Osteoblast (primary cell): ENCODE measurements at regions not wholly inside any gene's neighbourhood (a gene's known extent, or its start where the extent isn't known, plus 50 kb on each side); places are given as distances from the start of the nearest gene placed in this dataset.

Experiments
- DNase-seq: peaks from one replicate; pipeline ENCODE4 v3.0.0; 2011; ENCODE audit warnings: low spot score, mixed read lengths; ENCODE audit not compliant: insufficient read length; ENCODE audit errors: missing footprints
- H2AFZ ChIP-seq: 2 replicates; pipeline ENCODE4 v1.6.0; 2011; ENCODE audit warnings: mild to moderate bottlenecking, low read length
- H3K27ac ChIP-seq: 2 replicates; pipeline ENCODE4 v1.5.1; 2011; ENCODE audit warnings: mild to moderate bottlenecking, low read depth, low read length, moderate library complexity
- H3K27me3 ChIP-seq: 2 replicates; pipeline ENCODE4 v1.6.0; 2012; ENCODE audit warnings: mild to moderate bottlenecking, control low read depth, inconsistent platforms, low read length, moderate library complexity; ENCODE audit not compliant: insufficient read depth
- H3K36me3 ChIP-seq: 2 replicates; pipeline ENCODE4 v1.5.1; 2011; ENCODE audit warnings: mild to moderate bottlenecking, low read length, control low read depth, moderate library complexity; ENCODE audit not compliant: insufficient read depth
- H3K4me1 ChIP-seq: 2 replicates; pipeline ENCODE4 v1.5.1; 2011; ENCODE audit warnings: mild to moderate bottlenecking, low read length, control low read depth, moderate library complexity; ENCODE audit not compliant: insufficient read depth
- H3K4me2 ChIP-seq: 2 replicates; pipeline ENCODE4 v1.6.0; 2011; ENCODE audit warnings: mild to moderate bottlenecking, low read length; ENCODE audit not compliant: insufficient read depth
- H3K4me3 ChIP-seq: fragments of 200-600 bp; sonication (generic); 3 replicates; pipeline ENCODE4 v1.5.1; 2012; ENCODE audit warnings: mild to moderate bottlenecking, low read length, inconsistent platforms; ENCODE audit not compliant: insufficient read depth
- H3K79me2 ChIP-seq: 2 replicates; pipeline ENCODE4 v1.6.0; 2012; ENCODE audit warnings: mild to moderate bottlenecking, low read length, control low read depth, inconsistent platforms; ENCODE audit not compliant: insufficient read depth
- H3K9me3 ChIP-seq: 2 replicates; pipeline ENCODE4 v1.5.1; 2011; ENCODE audit warnings: low read depth, low read length, control low read depth
- H4K20me1 ChIP-seq: 2 replicates; pipeline ENCODE4 v1.6.0; 2012; ENCODE audit warnings: mild to moderate bottlenecking, low read length, control low read depth; ENCODE audit not compliant: insufficient read depth
- CTCF ChIP-seq: IDR thresholded peaks from 2 replicates; pipeline ENCODE4 v1.5.1; 2011; ENCODE audit warnings: mild to moderate bottlenecking, low read depth, low read length, moderate library complexity; ENCODE audit errors: extremely low read depth

- no peak overlapping the region for H3K4me2 ChIP-seq
- H2AFZ ChIP-seq, result no peak overlapping the region
- no peaks in the 10 kb centered on the region for H3K9me3 ChIP-seq
- H3K4me3 ChIP-seq, result no peak overlapping the region
- H3K27me3 ChIP-seq, result no peaks in the 10 kb centered on the region
- no peak for TF ChIP-seq CTCF
- no peaks in the 10 kb centered on the region for H3K36me3 ChIP-seq
- H3K4me1 ChIP-seq, result peaks cover 17% of the 10 kb centered on the region
- no peaks in the 10 kb centered on the region for H4K20me1 ChIP-seq
- DNase-seq, result no peak
- no peaks in the 10 kb centered on the region for H3K79me2 ChIP-seq
- no peak overlapping the region for H3K27ac ChIP-seq
These were observed 60.4 kb upstream of the HRH1 start for GRCh38 chr3:11093823-11094340.

- H3K4me3 ChIP-seq, result peak overlapping the region; percentile 64
- DNase-seq, result no peak
- H3K79me2 ChIP-seq, result no peaks in the 10 kb centered on the region
- H3K27ac ChIP-seq, result peak overlapping the region; percentile 86
- H3K36me3 ChIP-seq, result no peaks in the 10 kb centered on the region
- TF ChIP-seq CTCF, result peak; percentile 21
- no peaks in the 10 kb centered on the region for H3K27me3 ChIP-seq
- H3K4me2 ChIP-seq, result peak overlapping the region; percentile 91
- no peaks in the 10 kb centered on the region for H3K9me3 ChIP-seq
- H3K4me1 ChIP-seq, result peaks cover 17% of the 10 kb centered on the region
- H4K20me1 ChIP-seq, result no peaks in the 10 kb centered on the region
- peak overlapping the region; percentile 93 for H2AFZ ChIP-seq
These were observed 58.4 kb upstream of the HRH1 start for GRCh38 chr3:11095932-11096265.

GRCh38 chr3:11096266-11097139, 57.8 kb upstream of the HRH1 start:
- H4K20me1 ChIP-seq, result no peaks in the 10 kb centered on the region
- H3K27ac ChIP-seq, result peak overlapping the region; percentile 86
- DNase-seq, result peak; percentile 99
- peaks cover 17% of the 10 kb centered on the region for H3K4me1 ChIP-seq
- no peaks in the 10 kb centered on the region for H3K9me3 ChIP-seq
- no peak for TF ChIP-seq CTCF
- no peaks in the 10 kb centered on the region for H3K79me2 ChIP-seq
- H3K4me3 ChIP-seq, result peak overlapping the region; percentile 64
- no peaks in the 10 kb centered on the region for H3K27me3 ChIP-seq
- no peaks in the 10 kb centered on the region for H3K36me3 ChIP-seq
- peak overlapping the region; percentile 93 for H2AFZ ChIP-seq
- peak overlapping the region; percentile 91 for H3K4me2 ChIP-seq

- H3K27me3 ChIP-seq, result no peaks in the 10 kb centered on the region
- TF ChIP-seq CTCF, result no peak
- H3K9me3 ChIP-seq, result no peaks in the 10 kb centered on the region
- H4K20me1 ChIP-seq, result no peaks in the 10 kb centered on the region
- no peak overlapping the region for H3K27ac ChIP-seq
- H3K79me2 ChIP-seq, result no peaks in the 10 kb centered on the region
- H3K4me2 ChIP-seq, result no peak overlapping the region
- H3K36me3 ChIP-seq, result no peaks in the 10 kb centered on the region
- H3K4me1 ChIP-seq, result peaks cover 17% of the 10 kb centered on the region
- no peak overlapping the region for H3K4me3 ChIP-seq
- no peak overlapping the region for H2AFZ ChIP-seq
- no peak for DNase-seq
These were observed 55.0 kb upstream of the HRH1 start for GRCh38 chr3:11099306-11099705.
